ENCODE measurements at regions not wholly inside any gene's neighbourhood (a gene's known extent, or its start where the extent isn't known, plus 50 kb on each side); places are given as distances from the start of the nearest gene placed in this dataset.
A peak's percentile ranks its signal among the peaks of the same experiment; 100 is the strongest.
"Not testable (repeated sequence)": the region's sequence is repeated elsewhere in the genome, so short reads cannot be mapped to it uniquely, and the experiment has no call there.

GRCh38 chr3:197407526-197407925 lies 109.1 kb upstream of the DLG1 start:
- Histone ChIP-seq H3K9me3 (peaks cover 0 to 9% (median 0%) of the 10 kb centered on the region in 3 donors), H3K4me3 (no peak overlapping the region), H3K4me1 (no peaks in the 10 kb centered on the region), H3K27me3 (peaks cover 5% of the 10 kb centered on the region), H3K36me3 (no peaks in the 10 kb centered on the region), H3K27ac (no peak overlapping the region)
- no peak for ATAC-seq
- TF ChIP-seq, protein P1, sequence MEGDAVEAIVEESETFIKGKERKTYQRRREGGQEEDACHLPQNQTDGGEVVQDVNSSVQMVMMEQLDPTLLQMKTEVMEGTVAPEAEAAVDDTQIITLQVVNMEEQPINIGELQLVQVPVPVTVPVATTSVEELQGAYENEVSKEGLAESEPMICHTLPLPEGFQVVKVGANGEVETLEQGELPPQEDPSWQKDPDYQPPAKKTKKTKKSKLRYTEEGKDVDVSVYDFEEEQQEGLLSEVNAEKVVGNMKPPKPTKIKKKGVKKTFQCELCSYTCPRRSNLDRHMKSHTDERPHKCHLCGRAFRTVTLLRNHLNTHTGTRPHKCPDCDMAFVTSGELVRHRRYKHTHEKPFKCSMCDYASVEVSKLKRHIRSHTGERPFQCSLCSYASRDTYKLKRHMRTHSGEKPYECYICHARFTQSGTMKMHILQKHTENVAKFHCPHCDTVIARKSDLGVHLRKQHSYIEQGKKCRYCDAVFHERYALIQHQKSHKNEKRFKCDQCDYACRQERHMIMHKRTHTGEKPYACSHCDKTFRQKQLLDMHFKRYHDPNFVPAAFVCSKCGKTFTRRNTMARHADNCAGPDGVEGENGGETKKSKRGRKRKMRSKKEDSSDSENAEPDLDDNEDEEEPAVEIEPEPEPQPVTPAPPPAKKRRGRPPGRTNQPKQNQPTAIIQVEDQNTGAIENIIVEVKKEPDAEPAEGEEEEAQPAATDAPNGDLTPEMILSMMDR (IDR thresholded peaks at IDR 0.05), result no peak
- no peak for TF ChIP-seq POLR2A (IDR thresholded peaks at IDR 0.05)
- TF ChIP-seq POLR2AphosphoS5 (IDR thresholded peaks at IDR 0.05), result no peak
- TF ChIP-seq EP300 (IDR thresholded peaks at IDR 0.05), result no peak
- 61% methylated on average over 3 of the region's 3 CpGs; no CpG with 5 or more reads in 1 of the 2 donors for WGBS, 2 donors (ENCODE audit: low coverage in 1 of 2)

DNA sequence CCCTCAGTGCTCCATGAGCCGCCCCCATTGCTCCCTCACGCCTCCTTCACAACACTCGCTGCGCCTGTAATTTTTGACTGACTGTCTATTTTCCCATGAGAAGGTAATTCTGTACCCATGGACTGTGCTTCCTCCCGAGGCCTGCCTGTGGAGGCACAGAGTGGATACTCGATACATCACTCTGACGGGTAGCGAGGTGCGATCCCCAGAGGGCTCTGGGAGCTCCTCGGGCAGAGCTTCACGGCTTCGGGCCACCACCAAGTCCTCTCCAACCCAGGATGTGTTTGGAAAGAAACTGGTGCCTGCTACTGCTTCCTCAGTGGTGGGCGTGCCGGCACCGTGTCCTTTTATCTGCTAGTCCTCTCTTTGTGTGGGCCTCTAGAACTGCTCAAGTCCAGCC lies 108.6 kb upstream of the DLG1 start:
- Histone ChIP-seq H3K27ac (no peak overlapping the region), H3K36me3 (no peaks in the 10 kb centered on the region), H3K4me3 (no peak overlapping the region), H3K27me3 (peaks cover 5% of the 10 kb centered on the region), H3K9me3 (peaks cover 0 to 9% (median 0%) of the 10 kb centered on the region in 3 donors), H3K4me1 (no peaks in the 10 kb centered on the region)
- TF ChIP-seq, protein P1 (IDR thresholded peaks at IDR 0.05), result no peak
- TF ChIP-seq POLR2A (IDR thresholded peaks at IDR 0.05) (no peak), EP300 (IDR thresholded peaks at IDR 0.05) (no peak), POLR2AphosphoS5 (IDR thresholded peaks at IDR 0.05) (no peak)
- 50 to 69% methylated on average over 2 to 8 of the region's 15 CpGs for WGBS, 2 donors (ENCODE audit: low coverage in 1 of 2)
- no peak for ATAC-seq

DNA sequence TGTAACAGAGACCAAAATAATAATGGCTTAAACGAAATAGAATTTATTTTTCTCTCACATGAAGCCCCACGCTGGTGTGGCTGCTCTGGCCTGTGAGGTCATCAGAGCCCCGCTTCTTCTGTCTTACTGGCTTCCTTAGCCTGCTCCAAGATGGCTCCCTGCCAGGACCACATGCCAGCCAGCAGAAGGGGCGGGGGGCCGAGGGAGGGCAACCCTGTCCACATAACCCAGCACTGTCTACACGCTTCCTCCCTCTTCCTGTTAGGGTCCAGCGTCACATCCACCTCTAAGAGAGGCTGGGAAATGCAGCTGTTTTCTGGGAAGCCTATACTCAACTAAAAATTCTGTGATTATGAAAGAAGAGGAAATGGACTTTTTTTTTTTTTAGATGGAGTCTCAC lies 107.9 kb upstream of the DLG1 start:
- Histone ChIP-seq H3K27ac (no peak overlapping the region), H3K4me3 (no peak overlapping the region), H3K36me3 (no peaks in the 10 kb centered on the region), H3K9me3 (peaks cover 0 to 9% (median 0%) of the 10 kb centered on the region in 3 donors), H3K27me3 (peaks cover 5% of the 10 kb centered on the region), H3K4me1 (no peaks in the 10 kb centered on the region)
- WGBS, 2 donors (ENCODE audit: low coverage in 1 of 2), result 51 to 60% methylated on average over 4 to 6 of the region's 7 CpGs
- ATAC-seq, result peak; percentile 57
- TF ChIP-seq EP300 (IDR thresholded peaks at IDR 0.05) (no peak), POLR2A (IDR thresholded peaks at IDR 0.05) (no peak)
- TF ChIP-seq, protein P1 (IDR thresholded peaks at IDR 0.05), result no peak

DNA sequence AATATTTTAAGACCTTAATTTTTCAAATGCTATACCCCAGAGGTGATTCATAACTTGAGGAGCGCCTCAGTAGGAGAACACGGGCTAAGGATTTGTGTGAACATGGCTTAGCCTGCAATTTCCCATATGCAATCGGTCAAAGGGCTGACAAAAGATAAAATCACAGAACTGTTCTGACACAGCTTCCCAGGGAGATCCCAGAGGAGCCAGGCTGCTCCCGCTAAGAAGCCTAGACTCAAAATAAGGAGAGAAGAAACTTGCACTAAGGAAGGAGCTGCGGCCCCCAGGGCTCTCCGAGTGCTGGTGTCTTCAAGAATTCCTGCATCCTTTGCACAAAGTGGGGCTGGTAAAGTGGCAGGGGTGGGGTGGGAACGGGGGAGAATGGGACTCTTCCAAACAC lies 106.3 kb upstream of the DLG1 start:
- TF ChIP-seq EP300 (IDR thresholded peaks at IDR 0.05) (no peak), POLR2AphosphoS5 (IDR thresholded peaks at IDR 0.05) (no peak), POLR2A (IDR thresholded peaks at IDR 0.05) (no peak)
- TF ChIP-seq, protein P1 (IDR thresholded peaks at IDR 0.05), result no peak
- Histone ChIP-seq H3K27ac (no peak overlapping the region), H3K27me3 (peaks cover 5% of the 10 kb centered on the region), H3K36me3 (no peaks in the 10 kb centered on the region), H3K9me3 (peaks cover 0 to under 1% (median 0%) of the 10 kb centered on the region in 3 donors), H3K4me3 (no peak overlapping the region), H3K4me1 (no peaks in the 10 kb centered on the region)
- ATAC-seq, result no peak
- WGBS, 2 donors (ENCODE audit: low coverage in 1 of 2), result 74 to 90% methylated on average over 3 to 5 of the region's 7 CpGs

DNA sequence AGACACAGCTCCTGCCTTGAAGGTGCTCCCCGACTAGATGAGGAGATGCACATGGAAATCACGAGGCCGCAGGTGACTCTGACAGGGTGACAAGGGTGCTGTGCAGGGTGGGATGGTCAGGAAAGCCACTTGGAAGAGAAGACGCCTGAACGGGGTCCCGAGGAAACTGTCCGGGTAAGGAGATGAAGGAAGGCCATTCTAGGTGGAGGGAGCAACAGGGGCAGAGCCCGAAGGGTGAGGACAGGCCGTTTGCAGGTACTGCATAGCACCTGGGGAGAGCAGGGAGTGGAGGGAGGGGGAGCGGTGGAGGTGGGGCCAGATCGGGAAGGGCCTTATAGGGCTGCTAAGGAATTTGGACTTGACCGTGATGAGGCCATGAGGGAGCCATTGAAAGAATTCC lies 105.6 kb upstream of the DLG1 start:
- no peaks in the 10 kb centered on the region for H3K4me1 ChIP-seq
- ATAC-seq, result no peak
- H3K27ac ChIP-seq, result no peak overlapping the region
- H3K36me3 ChIP-seq, result no peaks in the 10 kb centered on the region
- WGBS, 2 donors (ENCODE audit: low coverage in 1 of 2), result 88 to 90% methylated on average over 9 to 12 of the region's 12 CpGs
- peaks cover 5% of the 10 kb centered on the region for H3K27me3 ChIP-seq
- no peak for TF ChIP-seq EP300 (IDR thresholded peaks at IDR 0.05)
- TF ChIP-seq, protein P1 (IDR thresholded peaks at IDR 0.05), result no peak
- no peak for TF ChIP-seq POLR2AphosphoS5 (IDR thresholded peaks at IDR 0.05)
- no peak for TF ChIP-seq POLR2A (IDR thresholded peaks at IDR 0.05)
- H3K9me3 ChIP-seq, result no peaks in the 10 kb centered on the region
- no peak overlapping the region for H3K4me3 ChIP-seq

- H3K9me3 ChIP-seq, H3K4me1 ChIP-seq, H3K27me3 ChIP-seq, ATAC-seq, H3K27ac ChIP-seq, H3K36me3 ChIP-seq, H3K4me3 ChIP-seq: not testable (repeated sequence)
- 89 to 91% methylated on average over 9 of the region's 9 CpGs for WGBS, 2 donors (ENCODE audit: low coverage in 1 of 2)
These were observed 104.0 kb upstream of the DLG1 start for GRCh38 chr3:197402401-197402800.
